ENCODE measurements at regions not wholly inside any gene's neighbourhood (a gene's known extent, or its start where the extent isn't known, plus 50 kb on each side); places are given as distances from the start of the nearest gene placed in this dataset.
"Not testable (repeated sequence)": the region's sequence is repeated elsewhere in the genome, so short reads cannot be mapped to it uniquely, and the experiment has no call there.

- intact Hi-C loops (cut with micrococcal nuclease), result no loop called here
Observed at GRCh38 chr4:11650801-11651596, 222.3 kb upstream of the HS3ST1 start.

GRCh38 chr4:11647433-11647832, 218.7 kb upstream of the HS3ST1 start:
- intact Hi-C loops (cut with micrococcal nuclease), result no loop called here

- intact Hi-C loops (cut with micrococcal nuclease), result not testable (repeated sequence)
Observed at GRCh38 chr4:11643081-11643480, 214.4 kb upstream of the HS3ST1 start.

GRCh38 chr4:11640584-11640983, 211.9 kb upstream of the HS3ST1 start:
- intact Hi-C loops (cut with micrococcal nuclease), result no loop called here

GRCh38 chr4:11636551-11636950, 207.9 kb upstream of the HS3ST1 start:
- intact Hi-C loops (cut with micrococcal nuclease), result no loop called here

GRCh38 chr4:11636031-11636430, 207.3 kb upstream of the HS3ST1 start:
- intact Hi-C loops (cut with micrococcal nuclease), result no loop called here

- intact Hi-C loops (cut with micrococcal nuclease), result no loop called here
Observed at GRCh38 chr4:11635342-11635741, 206.6 kb upstream of the HS3ST1 start.

- intact Hi-C loops (cut with micrococcal nuclease), result no loop called here
Observed at GRCh38 chr4:11634283-11634682, 205.6 kb upstream of the HS3ST1 start.

- intact Hi-C loops (cut with micrococcal nuclease), result no loop called here
Observed at GRCh38 chr4:11633430-11633829, 204.7 kb upstream of the HS3ST1 start.

GRCh38 chr4:11632483-11632882, 203.8 kb upstream of the HS3ST1 start:
- intact Hi-C loops (cut with micrococcal nuclease), result no loop called here

GRCh38 chr4:11632025-11632424, 203.3 kb upstream of the HS3ST1 start:
- intact Hi-C loops (cut with micrococcal nuclease), result no loop called here

GRCh38 chr4:11631416-11631815, 202.7 kb upstream of the HS3ST1 start:
- intact Hi-C loops (cut with micrococcal nuclease), result no loop called here

GRCh38 chr4:11628093-11628725, 199.5 kb upstream of the HS3ST1 start:
- intact Hi-C loops (cut with micrococcal nuclease), result no loop called here

- intact Hi-C loops (cut with micrococcal nuclease), result no loop called here
Observed at GRCh38 chr4:11626066-11626465, 197.4 kb upstream of the HS3ST1 start.

GRCh38 chr4:11625211-11625610, 196.5 kb upstream of the HS3ST1 start:
- intact Hi-C loops (cut with micrococcal nuclease), result no loop called here

- intact Hi-C loops (cut with micrococcal nuclease), result no loop called here
Observed at GRCh38 chr4:11624370-11624769, 195.7 kb upstream of the HS3ST1 start.

GRCh38 chr4:11623726-11624037, 195.0 kb upstream of the HS3ST1 start:
- intact Hi-C loops (cut with micrococcal nuclease), result no loop called here

- intact Hi-C loops (cut with micrococcal nuclease), result no loop called here
Observed at GRCh38 chr4:11622961-11623725, 194.4 kb upstream of the HS3ST1 start.

GRCh38 chr4:11620861-11621260, 192.2 kb upstream of the HS3ST1 start:
- intact Hi-C loops (cut with micrococcal nuclease), result no loop called here

- intact Hi-C loops (cut with micrococcal nuclease), result no loop called here
Observed at GRCh38 chr4:11618666-11619282, 190.1 kb upstream of the HS3ST1 start.

- intact Hi-C loops (cut with micrococcal nuclease), result no loop called here
Observed at GRCh38 chr4:11616856-11617255, 188.2 kb upstream of the HS3ST1 start.

- intact Hi-C loops (cut with micrococcal nuclease), result no loop called here
Observed at GRCh38 chr4:11615601-11616000, 186.9 kb upstream of the HS3ST1 start.
